ENCODE measurements at regions not wholly inside any gene's neighbourhood (a gene's known extent, or its start where the extent isn't known, plus 50 kb on each side); places are given as distances from the start of the nearest gene placed in this dataset.

GRCh38 chr12:108037960-108038359, 91.1 kb upstream of the WSCD2 start (continued):
- TF ChIP-seq ZNF462 (CRISPR knock-in tag; IDR thresholded peaks at IDR 0.05) (no peak), REST (IDR thresholded peaks at IDR 0.05; ENCODE audit: unreplicated experiment) (no peak), STAT1 (IDR thresholded peaks at IDR 0.05; ENCODE audit: unreplicated experiment) (no peak), ZNF114 (CRISPR knock-in tag; IDR thresholded peaks at IDR 0.05) (no peak), POLR2AphosphoS5 (IDR thresholded peaks at IDR 0.05; ENCODE audit: low read depth) (no peak), ZNF331 (CRISPR knock-in tag; IDR thresholded peaks at IDR 0.05; ENCODE audit: low read depth) (no peak), EZH2 (IDR thresholded peaks at IDR 0.05; ENCODE audit: low read depth, unreplicated experiment) (no peak)

All from GM23338 (cell line).